H1 (cell line): ENCODE measurements at regions not wholly inside any gene's neighbourhood (a gene's known extent, or its start where the extent isn't known, plus 50 kb on each side); places are given as distances from the start of the nearest gene placed in this dataset.

Experiments
- CBX5 ChIP-seq: fragments of 300-800, 300-1000 bp; sonication (generic); IDR thresholded peaks from 2 replicates; pipeline ENCODE4 v1.7.1; 2016; ENCODE audit warnings: antibody characterized with exemption, low read length, low read depth
- CHD1 ChIP-seq: IDR thresholded peaks from 2 replicates; pipeline ENCODE4 v1.6.1; 2012; ENCODE audit warnings: low read depth, low read length, improper control_type of control experiment
- CHD2 ChIP-seq: IDR thresholded peaks from 2 replicates; pipeline ENCODE4 v1.6.1; 2012; ENCODE audit warnings: low read length, improper control_type of control experiment
- CREB1 ChIP-seq: IDR thresholded peaks from 2 replicates; pipeline ENCODE4 v1.6.1; 2012; ENCODE audit warnings: inconsistent platforms
- HDAC2 ChIP-seq, 2 experiments: fragments of 300-600 bp in 1 of 2; sonication (generic) in 1 of 2; IDR thresholded peaks; 2 replicates each; pipeline ENCODE4 v1.6.1; 2011 to 2012; ENCODE audit warnings: low read depth in 2 of 2, low read length in 2 of 2, mild to moderate bottlenecking in 2 of 2, moderate library complexity in 2 of 2, borderline replicate concordance in 1 of 2, inconsistent platforms in 1 of 2
- PHF8 ChIP-seq: fragments of 200-600 bp; sonication (generic); conservative IDR thresholded peaks from 2 replicates; pipeline ENCODE4 v1.7.1; 2012; ENCODE audit warnings: low read depth, mild to moderate bottlenecking, inconsistent platforms, low read length, moderate library complexity
- POU5F1 ChIP-seq: IDR thresholded peaks from 2 replicates; pipeline ENCODE4 v1.6.1; 2011; ENCODE audit warnings: low read depth, mild to moderate bottlenecking, low read length, moderate library complexity
- RNF2 ChIP-seq: fragments of 200-900, 300-1000 bp; sonication (generic); IDR thresholded peaks from 2 replicates; pipeline ENCODE4 v1.7.1; 2016; ENCODE audit warnings: borderline replicate concordance, low read depth, mild to moderate bottlenecking, antibody characterized with exemption, low read length; ENCODE audit not compliant: poor library complexity, severe bottlenecking; ENCODE audit errors: missing control alignments
- SP2 ChIP-seq: IDR thresholded peaks from 2 replicates; pipeline ENCODE4 v1.6.1; 2012; ENCODE audit warnings: mild to moderate bottlenecking, low read length, inconsistent platforms
- SP4 ChIP-seq: IDR thresholded peaks from 2 replicates; pipeline ENCODE4 v1.6.1; 2012; ENCODE audit warnings: low read length, inconsistent platforms
- TAF7 ChIP-seq: optimal IDR thresholded peaks from 2 replicates; pipeline ENCODE3; 2011; ENCODE audit warnings: low read depth, mild to moderate bottlenecking, inconsistent platforms, low read length, moderate library complexity, borderline replicate concordance
- TF ChIP-seq, protein P1 (sequence below): fragments of 300-600 bp; sonication (generic); IDR thresholded peaks from 2 replicates; pipeline ENCODE4 v1.7.1; 2012; ENCODE audit warnings: low read length, moderate library complexity, mild to moderate bottlenecking, inconsistent platforms; ENCODE audit not compliant: insufficient replicate concordance

- TF ChIP-seq, protein P1, sequence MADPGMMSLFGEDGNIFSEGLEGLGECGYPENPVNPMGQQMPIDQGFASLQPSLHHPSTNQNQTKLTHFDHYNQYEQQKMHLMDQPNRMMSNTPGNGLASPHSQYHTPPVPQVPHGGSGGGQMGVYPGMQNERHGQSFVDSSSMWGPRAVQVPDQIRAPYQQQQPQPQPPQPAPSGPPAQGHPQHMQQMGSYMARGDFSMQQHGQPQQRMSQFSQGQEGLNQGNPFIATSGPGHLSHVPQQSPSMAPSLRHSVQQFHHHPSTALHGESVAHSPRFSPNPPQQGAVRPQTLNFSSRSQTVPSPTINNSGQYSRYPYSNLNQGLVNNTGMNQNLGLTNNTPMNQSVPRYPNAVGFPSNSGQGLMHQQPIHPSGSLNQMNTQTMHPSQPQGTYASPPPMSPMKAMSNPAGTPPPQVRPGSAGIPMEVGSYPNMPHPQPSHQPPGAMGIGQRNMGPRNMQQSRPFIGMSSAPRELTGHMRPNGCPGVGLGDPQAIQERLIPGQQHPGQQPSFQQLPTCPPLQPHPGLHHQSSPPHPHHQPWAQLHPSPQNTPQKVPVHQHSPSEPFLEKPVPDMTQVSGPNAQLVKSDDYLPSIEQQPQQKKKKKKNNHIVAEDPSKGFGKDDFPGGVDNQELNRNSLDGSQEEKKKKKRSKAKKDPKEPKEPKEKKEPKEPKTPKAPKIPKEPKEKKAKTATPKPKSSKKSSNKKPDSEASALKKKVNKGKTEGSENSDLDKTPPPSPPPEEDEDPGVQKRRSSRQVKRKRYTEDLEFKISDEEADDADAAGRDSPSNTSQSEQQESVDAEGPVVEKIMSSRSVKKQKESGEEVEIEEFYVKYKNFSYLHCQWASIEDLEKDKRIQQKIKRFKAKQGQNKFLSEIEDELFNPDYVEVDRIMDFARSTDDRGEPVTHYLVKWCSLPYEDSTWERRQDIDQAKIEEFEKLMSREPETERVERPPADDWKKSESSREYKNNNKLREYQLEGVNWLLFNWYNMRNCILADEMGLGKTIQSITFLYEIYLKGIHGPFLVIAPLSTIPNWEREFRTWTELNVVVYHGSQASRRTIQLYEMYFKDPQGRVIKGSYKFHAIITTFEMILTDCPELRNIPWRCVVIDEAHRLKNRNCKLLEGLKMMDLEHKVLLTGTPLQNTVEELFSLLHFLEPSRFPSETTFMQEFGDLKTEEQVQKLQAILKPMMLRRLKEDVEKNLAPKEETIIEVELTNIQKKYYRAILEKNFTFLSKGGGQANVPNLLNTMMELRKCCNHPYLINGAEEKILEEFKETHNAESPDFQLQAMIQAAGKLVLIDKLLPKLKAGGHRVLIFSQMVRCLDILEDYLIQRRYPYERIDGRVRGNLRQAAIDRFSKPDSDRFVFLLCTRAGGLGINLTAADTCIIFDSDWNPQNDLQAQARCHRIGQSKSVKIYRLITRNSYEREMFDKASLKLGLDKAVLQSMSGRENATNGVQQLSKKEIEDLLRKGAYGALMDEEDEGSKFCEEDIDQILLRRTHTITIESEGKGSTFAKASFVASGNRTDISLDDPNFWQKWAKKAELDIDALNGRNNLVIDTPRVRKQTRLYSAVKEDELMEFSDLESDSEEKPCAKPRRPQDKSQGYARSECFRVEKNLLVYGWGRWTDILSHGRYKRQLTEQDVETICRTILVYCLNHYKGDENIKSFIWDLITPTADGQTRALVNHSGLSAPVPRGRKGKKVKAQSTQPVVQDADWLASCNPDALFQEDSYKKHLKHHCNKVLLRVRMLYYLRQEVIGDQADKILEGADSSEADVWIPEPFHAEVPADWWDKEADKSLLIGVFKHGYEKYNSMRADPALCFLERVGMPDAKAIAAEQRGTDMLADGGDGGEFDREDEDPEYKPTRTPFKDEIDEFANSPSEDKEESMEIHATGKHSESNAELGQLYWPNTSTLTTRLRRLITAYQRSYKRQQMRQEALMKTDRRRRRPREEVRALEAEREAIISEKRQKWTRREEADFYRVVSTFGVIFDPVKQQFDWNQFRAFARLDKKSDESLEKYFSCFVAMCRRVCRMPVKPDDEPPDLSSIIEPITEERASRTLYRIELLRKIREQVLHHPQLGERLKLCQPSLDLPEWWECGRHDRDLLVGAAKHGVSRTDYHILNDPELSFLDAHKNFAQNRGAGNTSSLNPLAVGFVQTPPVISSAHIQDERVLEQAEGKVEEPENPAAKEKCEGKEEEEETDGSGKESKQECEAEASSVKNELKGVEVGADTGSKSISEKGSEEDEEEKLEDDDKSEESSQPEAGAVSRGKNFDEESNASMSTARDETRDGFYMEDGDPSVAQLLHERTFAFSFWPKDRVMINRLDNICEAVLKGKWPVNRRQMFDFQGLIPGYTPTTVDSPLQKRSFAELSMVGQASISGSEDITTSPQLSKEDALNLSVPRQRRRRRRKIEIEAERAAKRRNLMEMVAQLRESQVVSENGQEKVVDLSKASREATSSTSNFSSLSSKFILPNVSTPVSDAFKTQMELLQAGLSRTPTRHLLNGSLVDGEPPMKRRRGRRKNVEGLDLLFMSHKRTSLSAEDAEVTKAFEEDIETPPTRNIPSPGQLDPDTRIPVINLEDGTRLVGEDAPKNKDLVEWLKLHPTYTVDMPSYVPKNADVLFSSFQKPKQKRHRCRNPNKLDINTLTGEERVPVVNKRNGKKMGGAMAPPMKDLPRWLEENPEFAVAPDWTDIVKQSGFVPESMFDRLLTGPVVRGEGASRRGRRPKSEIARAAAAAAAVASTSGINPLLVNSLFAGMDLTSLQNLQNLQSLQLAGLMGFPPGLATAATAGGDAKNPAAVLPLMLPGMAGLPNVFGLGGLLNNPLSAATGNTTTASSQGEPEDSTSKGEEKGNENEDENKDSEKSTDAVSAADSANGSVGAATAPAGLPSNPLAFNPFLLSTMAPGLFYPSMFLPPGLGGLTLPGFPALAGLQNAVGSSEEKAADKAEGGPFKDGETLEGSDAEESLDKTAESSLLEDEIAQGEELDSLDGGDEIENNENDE = no peak
- TF ChIP-seq PHF8 (no peak), CBX5 (no peak), HDAC2 (IDR thresholded peaks at IDR 0.05; ENCODE audit: borderline replicate concordance in 1 of 2, low read depth in 2 of 2, low read length in 2 of 2) (no peak), CHD1 (no peak), CHD2 (no peak), POU5F1 (no peak), CREB1 (no peak), SP2 (no peak), RNF2 (no peak), SP4 (no peak), TAF7 (no peak)
Observed at GRCh38 chr9:107593224-107593870, 103.8 kb upstream of the KLF4 start (continued).
